ENCODE measurements at regions not wholly inside any gene's neighbourhood (a gene's known extent, or its start where the extent isn't known, plus 50 kb on each side); places are given as distances from the start of the nearest gene placed in this dataset.

DNA sequence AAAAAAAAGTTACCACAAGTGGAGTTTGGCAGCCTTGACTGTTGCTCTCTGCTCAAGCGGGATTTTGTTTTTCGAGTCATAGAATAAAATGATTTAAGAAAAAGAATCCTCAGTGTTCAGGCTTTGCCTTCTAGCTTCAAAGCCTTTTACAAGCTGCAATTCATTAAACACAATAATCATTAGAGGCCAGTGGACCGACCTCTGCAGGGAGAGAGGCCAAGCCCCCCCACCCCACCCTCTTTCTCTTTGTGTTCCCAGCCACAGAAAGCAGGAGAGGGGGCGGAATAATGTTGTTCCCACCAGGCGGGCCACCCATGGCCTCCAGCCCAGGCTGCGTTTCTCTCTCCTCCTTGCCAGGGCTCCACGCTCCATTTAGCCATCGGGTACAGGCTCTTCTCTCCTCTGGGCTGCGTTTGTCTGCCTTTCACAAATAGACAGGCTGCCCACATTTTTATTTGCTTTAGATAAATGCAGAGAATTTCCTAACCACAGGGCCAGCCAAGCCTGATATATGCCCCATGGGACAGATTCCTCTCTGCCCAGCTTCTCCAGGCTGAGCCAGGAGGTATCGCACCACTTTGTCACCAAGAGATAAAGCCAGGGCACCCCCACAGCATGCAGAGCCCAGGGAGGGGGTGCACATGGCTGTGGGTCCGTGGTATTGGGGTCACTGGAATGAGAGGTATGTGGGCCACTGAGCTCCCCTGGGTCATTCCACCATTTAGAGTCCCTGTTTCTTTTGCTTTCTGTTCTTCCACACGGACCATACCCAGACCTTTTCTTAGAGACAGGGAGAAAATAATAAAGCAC, 318.8 kb downstream of the PIK3R1 start:
- Mint-ChIP-seq H3K4me1 (no peaks in the 10 kb centered on the region), H3K36me3 (no peaks in the 10 kb centered on the region), H3K27me3 (peaks cover 23% of the 10 kb centered on the region), H3K4me3 (no peak overlapping the region), H3K27ac (no peak overlapping the region), H3K9me3 (no peaks in the 10 kb centered on the region)
- CTCF ChIA-PET: no interaction called here
- DNase-seq: no peak

DNA sequence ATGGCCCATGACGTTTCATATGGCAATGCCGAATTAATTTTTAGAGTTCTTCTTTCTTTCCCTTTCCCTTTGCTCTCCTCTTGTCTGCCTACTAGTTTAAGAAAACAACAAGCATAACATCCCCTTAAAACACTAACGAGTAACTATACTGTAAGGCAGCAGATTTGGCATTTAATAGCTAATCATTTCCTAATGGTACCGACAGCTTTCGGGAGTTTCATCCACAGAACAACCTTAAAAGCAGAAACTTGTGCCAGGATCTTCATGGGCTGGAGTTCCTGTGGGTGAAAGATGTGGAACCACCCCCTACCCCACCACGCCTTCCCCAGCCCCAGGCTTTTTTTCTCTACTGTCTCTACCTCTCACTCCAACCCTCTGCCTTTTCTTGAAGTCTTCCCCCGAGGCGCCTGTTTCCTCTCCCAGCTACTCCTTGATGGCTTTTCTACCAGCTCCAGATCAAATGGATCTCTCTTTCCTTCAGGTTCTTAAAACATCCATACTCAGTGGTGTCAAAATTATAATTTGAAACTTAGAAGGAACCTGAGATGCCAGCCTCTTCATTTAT, 319.5 kb downstream of the PIK3R1 start:
- H3K4me1 Mint-ChIP-seq: no peaks in the 10 kb centered on the region
- no peaks in the 10 kb centered on the region for H3K36me3 Mint-ChIP-seq
- no peak overlapping the region for H3K4me3 Mint-ChIP-seq
- CTCF ChIA-PET: no interaction called here
- H3K27me3 Mint-ChIP-seq: peaks cover 30% of the 10 kb centered on the region
- no peaks in the 10 kb centered on the region for H3K9me3 Mint-ChIP-seq
- no peak for DNase-seq
- no peak overlapping the region for H3K27ac Mint-ChIP-seq

- Mint-ChIP-seq H3K36me3 (no peaks in the 10 kb centered on the region), H3K4me3 (no peak overlapping the region), H3K27me3 (peaks cover 28% of the 10 kb centered on the region), H3K4me1 (no peaks in the 10 kb centered on the region), H3K27ac (no peak overlapping the region), H3K9me3 (no peaks in the 10 kb centered on the region)
- CTCF ChIA-PET: no interaction called here
- no peak for DNase-seq
Measured at GRCh38 chr5:68538814-68539420, 323.4 kb downstream of the PIK3R1 start.

GRCh38 chr5:68540798-68541590, 325.4 kb downstream of the PIK3R1 start:
- Mint-ChIP-seq H3K4me3 (no peak overlapping the region), H3K27me3 (peaks cover 20% of the 10 kb centered on the region), H3K27ac (no peak overlapping the region), H3K4me1 (no peaks in the 10 kb centered on the region), H3K9me3 (no peaks in the 10 kb centered on the region), H3K36me3 (no peaks in the 10 kb centered on the region)
- CTCF ChIA-PET: no interaction called here
- no peak for DNase-seq

GRCh38 chr5:68542207-68542606, 326.7 kb downstream of the PIK3R1 start:
- no peaks in the 10 kb centered on the region for H3K9me3 Mint-ChIP-seq
- DNase-seq: no peak
- H3K4me3 Mint-ChIP-seq: no peak overlapping the region
- no peak overlapping the region for H3K27ac Mint-ChIP-seq
- no peaks in the 10 kb centered on the region for H3K4me1 Mint-ChIP-seq
- CTCF ChIA-PET: no interaction called here
- peaks cover 20% of the 10 kb centered on the region for H3K27me3 Mint-ChIP-seq
- H3K36me3 Mint-ChIP-seq: no peaks in the 10 kb centered on the region

DNA sequence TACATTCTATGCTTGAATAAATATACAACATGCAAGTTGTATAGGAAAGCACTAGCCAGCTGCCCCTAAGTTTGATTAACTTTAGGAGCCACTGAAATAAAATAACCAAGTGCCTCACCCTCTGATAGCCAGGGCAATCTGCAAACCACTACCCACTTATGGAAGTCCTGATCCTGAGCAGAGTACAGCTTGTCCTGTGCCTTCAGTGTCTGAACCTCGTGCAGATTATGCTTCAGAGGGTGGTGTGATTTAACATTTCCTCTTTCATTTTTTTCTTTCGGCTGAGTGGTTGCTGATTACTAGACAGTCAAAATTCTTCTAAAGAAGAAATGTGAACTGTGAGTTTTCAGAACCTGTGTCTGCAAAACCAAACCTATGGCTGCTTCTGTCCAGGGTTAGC, 327.7 kb downstream of the PIK3R1 start:
- no peaks in the 10 kb centered on the region for H3K36me3 Mint-ChIP-seq
- H3K27ac Mint-ChIP-seq: no peak overlapping the region
- H3K9me3 Mint-ChIP-seq: no peaks in the 10 kb centered on the region
- no peak for DNase-seq
- H3K4me1 Mint-ChIP-seq: no peaks in the 10 kb centered on the region
- H3K27me3 Mint-ChIP-seq: peaks cover 20% of the 10 kb centered on the region
- CTCF ChIA-PET: no interaction called here
- no peak overlapping the region for H3K4me3 Mint-ChIP-seq

GRCh38 chr5:68544091-68544647, 328.6 kb downstream of the PIK3R1 start:
- Mint-ChIP-seq H3K27me3 (peaks cover 13% of the 10 kb centered on the region), H3K4me1 (no peaks in the 10 kb centered on the region), H3K4me3 (no peak overlapping the region), H3K36me3 (no peaks in the 10 kb centered on the region), H3K9me3 (no peaks in the 10 kb centered on the region), H3K27ac (no peak overlapping the region)
- DNase-seq: no peak
- CTCF ChIA-PET: no interaction called here

DNA sequence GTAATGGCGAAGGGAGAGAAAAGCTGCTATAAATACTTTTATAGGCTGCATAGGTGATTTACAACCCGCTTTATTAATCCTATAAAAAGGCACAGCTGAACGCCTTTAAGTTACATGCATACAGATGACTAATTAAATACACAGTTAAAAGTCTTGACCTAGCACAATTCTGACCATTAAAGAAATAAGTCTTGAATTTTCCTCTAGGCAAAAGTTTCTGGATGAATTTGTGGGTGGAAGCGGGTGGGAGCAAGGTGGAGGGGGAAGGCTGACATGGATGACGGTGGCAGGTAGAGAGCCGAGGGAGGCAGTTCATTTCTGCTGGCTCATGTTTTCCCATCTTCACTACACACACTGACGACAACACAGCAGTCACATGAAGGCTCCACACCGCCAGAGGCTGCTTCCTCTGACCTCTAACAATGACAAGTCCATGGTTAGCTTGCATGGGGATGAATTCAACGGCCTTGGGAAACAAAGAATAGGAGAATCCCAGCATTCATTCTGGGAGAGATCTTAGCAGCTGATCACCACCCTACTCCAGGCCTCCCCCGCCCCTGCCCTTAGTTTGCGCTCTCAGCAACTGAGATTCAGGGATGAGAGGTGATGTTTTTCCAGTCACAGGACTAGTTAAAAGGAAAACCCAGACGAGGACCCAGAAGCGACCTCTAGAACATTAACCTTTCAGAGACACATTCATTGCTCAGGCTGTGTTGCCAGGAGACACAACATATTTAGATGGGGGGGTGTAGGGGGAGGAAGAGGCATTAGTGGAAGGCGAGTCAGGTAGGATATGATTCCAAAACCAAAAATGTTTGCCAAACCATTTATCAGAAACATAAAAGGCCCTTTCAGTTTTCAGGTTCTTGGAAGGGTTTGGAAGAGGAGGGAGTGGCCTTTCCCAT, 329.3 kb downstream of the PIK3R1 start:
- H3K27ac Mint-ChIP-seq: no peak overlapping the region
- H3K27me3 Mint-ChIP-seq: peaks cover 5% of the 10 kb centered on the region

GRCh38 chr5:68545636-68546295, 330.2 kb downstream of the PIK3R1 start:
- Mint-ChIP-seq H3K27me3 (peaks cover 3% of the 10 kb centered on the region), H3K27ac (no peak overlapping the region), H3K4me1 (no peaks in the 10 kb centered on the region), H3K9me3 (no peaks in the 10 kb centered on the region), H3K36me3 (no peaks in the 10 kb centered on the region), H3K4me3 (no peak overlapping the region)
- no peak for DNase-seq
- CTCF ChIA-PET: no interaction called here

More for the DNA sequence above, 329.3 kb downstream of the PIK3R1 start:
- H3K4me3 Mint-ChIP-seq: no peak overlapping the region
- no peaks in the 10 kb centered on the region for H3K9me3 Mint-ChIP-seq
- no peaks in the 10 kb centered on the region for H3K4me1 Mint-ChIP-seq
- CTCF ChIA-PET: no interaction called here
- H3K36me3 Mint-ChIP-seq: no peaks in the 10 kb centered on the region
- no peak for DNase-seq

- Mint-ChIP-seq H3K27ac (no peak overlapping the region), H3K36me3 (no peaks in the 10 kb centered on the region), H3K4me3 (no peak overlapping the region), H3K9me3 (no peaks in the 10 kb centered on the region), H3K4me1 (no peaks in the 10 kb centered on the region), H3K27me3 (no peaks in the 10 kb centered on the region)
- DNase-seq: no peak
- CTCF ChIA-PET: no interaction called here
Measured at GRCh38 chr5:68547056-68547455, 331.5 kb downstream of the PIK3R1 start.

GRCh38 chr5:68547622-68548021, 332.1 kb downstream of the PIK3R1 start:
- H3K9me3 Mint-ChIP-seq: no peaks in the 10 kb centered on the region
- H3K4me3 Mint-ChIP-seq: no peak overlapping the region
- no peak for DNase-seq
- H3K36me3 Mint-ChIP-seq: no peaks in the 10 kb centered on the region
- no peaks in the 10 kb centered on the region for H3K4me1 Mint-ChIP-seq
- no peaks in the 10 kb centered on the region for H3K27me3 Mint-ChIP-seq
- H3K27ac Mint-ChIP-seq: no peak overlapping the region
- CTCF ChIA-PET: no interaction called here

DNA sequence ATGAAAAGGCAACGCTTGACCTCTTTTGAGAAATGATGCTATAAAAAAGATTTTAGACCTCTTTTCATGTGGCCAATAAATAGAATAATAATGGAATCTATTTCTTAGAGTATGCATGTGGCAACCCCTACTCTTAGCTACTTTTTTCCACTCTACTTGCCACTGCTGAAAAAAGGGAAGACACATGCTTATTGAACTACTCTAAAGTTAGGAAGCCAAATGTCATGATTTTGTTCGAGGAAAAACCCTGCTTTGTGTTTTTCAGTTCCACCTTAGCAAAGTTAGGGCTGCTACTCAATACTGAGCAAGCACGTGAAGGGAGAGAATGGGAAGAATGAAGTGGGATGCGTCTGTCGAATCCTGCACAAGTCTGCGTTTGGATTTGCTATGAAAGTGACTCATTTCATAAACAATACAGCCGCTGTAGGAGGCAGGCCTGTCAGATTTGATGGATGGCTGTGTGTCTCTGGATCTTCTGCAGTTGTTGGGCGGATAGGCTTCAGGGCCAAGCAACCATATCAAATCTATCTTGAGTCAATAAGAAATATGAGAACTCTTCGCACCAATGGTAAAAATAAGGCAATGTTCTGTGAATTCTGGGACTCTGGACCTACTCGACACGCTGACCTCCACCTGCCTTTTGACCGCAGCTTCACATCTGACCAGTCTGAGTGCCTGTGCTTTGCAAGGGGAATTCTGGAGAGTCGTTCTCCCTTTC, 333.6 kb downstream of the PIK3R1 start:
- Mint-ChIP-seq H3K27ac (no peak overlapping the region), H3K4me1 (no peaks in the 10 kb centered on the region), H3K9me3 (no peaks in the 10 kb centered on the region), H3K27me3 (no peaks in the 10 kb centered on the region), H3K36me3 (no peaks in the 10 kb centered on the region), H3K4me3 (no peak overlapping the region)
- DNase-seq: no peak
- CTCF ChIA-PET: no interaction called here

DNA sequence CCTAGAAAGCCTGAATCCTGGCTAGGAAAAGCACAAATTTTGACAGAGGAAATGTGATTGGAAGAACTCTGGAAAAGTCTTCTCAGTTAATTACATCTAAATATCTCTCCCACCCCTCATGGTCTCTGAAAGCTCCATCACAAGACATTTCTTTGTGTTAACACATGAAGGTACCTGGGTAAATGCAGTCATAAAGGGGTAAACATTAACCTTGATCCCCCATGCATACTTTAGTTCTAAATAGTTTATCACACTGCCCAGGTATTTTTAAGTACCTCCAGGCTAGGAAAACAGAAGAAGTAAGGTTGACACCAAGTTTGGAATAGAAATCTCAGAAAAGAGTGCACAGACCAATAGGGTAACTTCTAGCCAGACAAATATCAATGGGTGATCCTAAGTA, 334.5 kb downstream of the PIK3R1 start:
- H3K4me1 Mint-ChIP-seq: no peaks in the 10 kb centered on the region
- H3K27ac Mint-ChIP-seq: no peak overlapping the region
- H3K27me3 Mint-ChIP-seq: no peaks in the 10 kb centered on the region
- CTCF ChIA-PET: no interaction called here
- H3K9me3 Mint-ChIP-seq: no peaks in the 10 kb centered on the region
- no peak overlapping the region for H3K4me3 Mint-ChIP-seq
- no peak for DNase-seq
- H3K36me3 Mint-ChIP-seq: no peaks in the 10 kb centered on the region

All from activated naive CD4-positive, alpha-beta T cell treated with anti-CD3 and anti-CD28 coated beads, Interleukin-2, amount 10 ng/mL, durations not matched to agents 7 days and 5 days (primary cell).